CD1c-positive myeloid dendritic cell (primary cell): ENCODE measurements at regions not wholly inside any gene's neighbourhood (a gene's known extent, or its start where the extent isn't known, plus 50 kb on each side); places are given as distances from the start of the nearest gene placed in this dataset.
"Not testable (repeated sequence)": the region's sequence is repeated elsewhere in the genome, so short reads cannot be mapped to it uniquely, and the experiment has no call there.

Experiments
- DNase-seq: peaks from one replicate; pipeline ENCODE4 v3.0.0-alpha.2; 2016; ENCODE audit errors: extremely low spot score

GRCh38 chr10:60618861-60619260 is 159.4 kb upstream of the CDK1 start:
- no peak for DNase-seq

DNA sequence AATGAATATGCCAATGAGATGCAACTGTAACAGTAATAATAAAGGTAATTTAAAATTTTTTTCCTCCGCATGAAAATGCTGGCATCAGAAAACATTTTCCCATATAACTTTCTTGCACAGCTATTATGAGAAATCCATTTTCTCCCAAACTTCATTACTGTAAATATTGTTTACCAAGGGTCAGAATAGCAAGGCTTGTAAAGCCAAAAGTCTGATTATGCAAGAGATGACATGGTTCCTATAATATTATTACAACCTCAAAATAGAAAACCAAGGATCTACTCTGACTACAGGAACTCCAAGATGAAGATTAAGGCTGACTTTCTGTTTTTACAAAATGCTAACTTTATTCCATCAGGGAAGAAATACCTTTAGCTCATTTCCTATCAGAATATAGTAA is 162.7 kb upstream of the CDK1 start:
- DNase-seq, result no peak

DNA sequence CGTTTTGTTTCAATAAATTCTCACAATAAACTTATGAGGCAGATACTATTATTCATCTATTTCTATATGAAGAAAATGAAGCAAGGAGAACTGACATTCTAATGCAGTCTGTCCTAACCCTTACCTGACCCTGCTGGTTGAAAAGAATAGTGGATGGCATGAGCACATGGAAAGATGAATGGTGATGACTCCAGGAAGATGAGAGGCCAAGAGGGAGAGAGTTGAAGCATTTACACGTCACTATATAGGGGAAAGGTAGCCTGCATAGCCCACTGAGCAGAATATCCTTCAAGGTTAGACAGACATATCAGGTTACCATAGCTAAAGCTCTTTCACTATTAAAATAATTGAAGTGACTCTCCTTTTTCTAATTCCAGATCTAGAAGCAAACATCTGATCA is 163.9 kb upstream of the CDK1 start:
- no peak for DNase-seq

- no peak for DNase-seq
These were observed 164.8 kb upstream of the CDK1 start for GRCh38 chr10:60613434-60613833.

GRCh38 chr10:60611291-60611747 is 167.0 kb upstream of the CDK1 start:
- no peak for DNase-seq

GRCh38 chr10:60607372-60607771 is 170.9 kb upstream of the CDK1 start:
- DNase-seq, result no peak

GRCh38 chr10:60606343-60607080 is 171.8 kb upstream of the CDK1 start:
- DNase-seq, result peak; percentile 19

DNA sequence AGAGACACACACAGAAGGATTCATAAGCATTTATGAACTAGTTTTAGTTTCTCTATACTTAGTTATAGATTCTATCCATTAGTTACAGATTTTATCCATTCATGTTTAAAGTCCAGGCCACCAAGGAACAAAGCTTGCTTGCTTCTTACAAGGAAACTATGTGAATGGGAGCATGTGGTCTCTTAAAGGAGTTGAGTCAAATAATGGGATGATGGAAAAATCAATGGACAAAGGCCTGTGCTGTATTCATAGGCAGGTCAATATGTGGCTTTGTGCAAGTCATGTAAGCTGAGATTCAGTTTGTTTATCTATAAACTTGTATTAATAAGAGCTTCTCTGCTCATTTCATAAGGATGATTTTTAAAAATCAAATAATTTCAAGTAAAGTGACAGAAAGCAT is 172.8 kb upstream of the CDK1 start:
- no peak for DNase-seq

GRCh38 chr10:60604342-60604741 is 173.9 kb upstream of the CDK1 start:
- DNase-seq, result no peak

- no peak for DNase-seq
These were observed 180.8 kb upstream of the CDK1 start for GRCh38 chr10:60597513-60597912.

GRCh38 chr10:60595852-60596251 is 182.4 kb upstream of the CDK1 start:
- DNase-seq, result no peak

GRCh38 chr10:60594476-60595051 is 183.7 kb upstream of the CDK1 start:
- DNase-seq, result no peak

DNA sequence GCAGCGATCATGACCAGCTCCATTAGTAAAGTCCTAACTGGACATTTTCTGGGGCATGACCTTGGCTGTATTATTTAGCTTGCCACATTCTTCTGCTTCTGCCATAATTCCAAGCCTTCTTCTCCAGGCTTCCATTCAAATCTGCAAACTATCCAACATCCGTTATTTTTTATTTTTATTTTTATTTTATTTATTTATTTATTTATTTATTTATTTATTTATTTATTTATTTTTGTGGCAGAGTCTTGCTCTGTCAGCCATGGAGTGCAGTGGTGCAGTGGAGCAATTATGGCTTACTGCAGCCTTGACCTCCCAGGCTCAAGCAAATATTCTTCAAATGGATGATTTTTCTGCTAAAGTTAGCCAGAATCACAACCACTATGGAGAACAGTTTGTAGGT is 187.2 kb upstream of the CDK1 start:
- DNase-seq, result no peak

- DNase-seq, result no peak
These were observed 188.9 kb upstream of the CDK1 start for GRCh38 chr10:60589376-60589775.

DNA sequence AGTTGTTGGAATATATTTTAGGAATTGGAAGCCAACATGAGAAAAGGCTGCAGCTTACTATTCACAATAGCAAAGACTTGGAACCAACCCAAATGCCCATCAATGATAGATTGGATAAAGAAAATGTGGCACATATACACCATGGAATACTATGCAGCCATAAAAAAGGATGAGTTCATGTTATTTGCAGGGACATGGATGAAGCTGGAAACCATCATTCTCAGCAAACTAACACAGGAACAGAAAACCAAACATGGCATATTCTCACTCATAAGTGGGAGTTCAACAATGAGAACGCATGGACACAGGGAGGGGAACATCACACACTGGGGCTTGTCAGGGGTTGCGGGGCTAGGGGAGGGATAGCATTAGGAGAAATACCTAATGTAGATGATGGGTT is 192.1 kb upstream of the ANK3 start:
- DNase-seq, result not testable (repeated sequence)

GRCh38 chr10:60578217-60578616 is 188.5 kb upstream of the ANK3 start:
- DNase-seq, result no peak

- no peak for DNase-seq
These were observed 186.7 kb upstream of the ANK3 start for GRCh38 chr10:60576130-60577069.

DNA sequence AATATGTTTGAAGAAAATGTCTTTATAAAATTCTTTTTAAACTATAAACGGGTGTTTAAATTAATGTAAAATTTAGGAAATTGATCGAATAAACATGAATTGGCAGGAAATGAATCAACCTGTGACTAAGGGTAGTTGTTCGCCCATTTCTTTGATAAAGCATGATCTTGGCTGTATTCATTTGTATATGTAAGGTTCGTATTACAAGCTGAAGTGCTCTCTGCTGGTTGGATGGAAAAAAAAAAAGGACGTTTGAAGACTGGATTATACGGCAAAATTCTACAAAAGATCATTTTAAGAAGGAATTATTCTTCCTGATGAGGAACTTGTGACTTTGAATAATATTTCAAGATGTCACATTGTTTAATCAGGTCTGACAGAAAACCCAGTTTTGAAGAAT is 185.4 kb upstream of the ANK3 start:
- DNase-seq, result no peak

DNA sequence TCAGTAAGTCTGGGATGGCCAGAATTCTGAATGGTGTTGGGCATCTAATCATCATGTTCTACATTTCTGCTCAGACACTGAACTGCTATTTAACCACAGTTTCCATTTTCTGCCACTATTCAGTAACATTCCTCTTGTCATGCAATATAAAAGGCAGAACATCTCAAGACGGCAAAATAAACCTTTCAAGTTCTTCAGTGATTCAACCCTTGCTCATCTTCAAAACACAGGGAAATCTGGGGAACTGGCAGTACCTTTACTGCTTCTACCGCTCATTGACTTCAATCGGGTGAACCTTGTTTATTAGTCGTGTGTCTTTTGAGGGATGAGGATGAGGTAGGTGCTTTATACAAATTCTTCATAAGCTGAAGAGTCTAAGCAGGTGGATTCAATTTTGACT is 184.7 kb upstream of the ANK3 start:
- DNase-seq, result no peak

GRCh38 chr10:60573336-60573735 is 183.7 kb upstream of the ANK3 start:
- no peak for DNase-seq

DNA sequence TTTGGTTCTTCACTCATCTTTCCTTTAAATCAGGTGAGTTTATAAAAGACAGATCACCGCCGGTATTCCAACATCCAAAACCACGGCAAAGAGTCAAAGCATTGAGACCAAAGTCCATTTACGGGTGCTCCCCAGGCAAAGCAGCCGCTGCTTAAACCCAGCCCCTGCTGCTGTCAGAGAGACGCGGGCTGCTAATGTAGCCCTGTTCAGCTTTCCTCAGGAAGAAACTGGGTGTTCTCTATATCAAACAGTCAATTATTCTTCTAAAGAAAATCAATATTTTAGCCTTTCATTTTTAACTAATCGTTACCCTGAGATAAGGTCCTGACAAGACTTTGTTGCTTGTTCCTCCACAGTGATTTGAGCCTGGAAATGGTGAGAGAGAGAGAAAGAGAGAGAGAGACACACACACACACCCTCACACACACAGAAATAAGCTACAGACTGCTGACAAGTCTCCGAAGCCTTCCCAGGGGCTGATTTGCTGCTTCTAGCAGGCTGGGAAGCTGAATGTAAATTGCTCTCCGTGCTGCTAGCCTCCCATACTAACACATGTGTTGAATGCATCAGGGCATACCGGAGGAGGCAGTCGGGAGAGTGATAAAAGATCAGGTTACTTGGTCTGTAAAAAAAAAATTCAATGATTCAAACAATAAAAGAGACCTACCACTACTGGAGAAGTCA is 183.0 kb upstream of the ANK3 start:
- no peak for DNase-seq

GRCh38 chr10:60570896-60571295 is 181.2 kb upstream of the ANK3 start:
- no peak for DNase-seq
